Sigmoid colon (tissue), 6 donors: ENCODE measurements at regions not wholly inside any gene's neighbourhood (a gene's known extent, or its start where the extent isn't known, plus 50 kb on each side); places are given as distances from the start of the nearest gene placed in this dataset.

ENCODE experiments used
- DNase-seq: peaks from one replicate; pipeline ENCODE4 v3.0.0-alpha.2; 2019
- H3K27ac ChIP-seq, 4 donors: fragments of 200-600 bp; sonication (generic); one replicate each; pipeline ENCODE4 v1.5.1; 2016 to 2019; ENCODE audit warnings: mild to moderate bottlenecking in 1 of 4
- H3K27me3 ChIP-seq, 3 donors: fragments of 200-600 bp; sonication (generic); one replicate each; pipeline ENCODE4 v1.5.1; 2019; ENCODE audit warnings: mild to moderate bottlenecking in 1 of 3
- H3K36me3 ChIP-seq, 4 donors: fragments of 200-600 bp; sonication (generic); one replicate each; pipeline ENCODE4 v1.5.1; 2016 to 2019
- H3K4me1 ChIP-seq, 4 donors: fragments of 200-600 bp; sonication (generic); one replicate each; pipeline ENCODE4 v1.5.1; 2017 to 2019
- H3K4me3 ChIP-seq, 4 donors: fragments of 200-600 bp; sonication (generic); one replicate each; pipeline ENCODE4 v1.5.1; 2017 to 2019; ENCODE audit warnings: mild to moderate bottlenecking in 2 of 4, moderate library complexity in 1 of 4
- H3K9me3 ChIP-seq, 4 donors: fragments of 200-600 bp in 3 of 4; sonication (generic) in 3 of 4; one replicate each; pipeline versions ENCODE4 v1.5.1 to v1.6.1; 2013 to 2019
- CTCF ChIP-seq, 4 experiments: fragments of 450-650 bp in 3 of 4; fragments of 200-600 bp in 1 of 4; IDR thresholded peaks; one replicate each; pipeline ENCODE4 v1.5.1; 2016 to 2019; ENCODE audit warnings: antibody characterized with exemption in 4 of 4, mild to moderate bottlenecking in 3 of 4, moderate library complexity in 2 of 4
- EP300 ChIP-seq, 4 donors: sonication (generic); formaldehyde crosslinking; IDR thresholded peaks; one replicate each; pipeline ENCODE4 v1.6.1; 2017; ENCODE audit warnings: antibody characterized with exemption in 4 of 4
- POLR2A ChIP-seq, 2 donors: fragments of 450-650 bp; IDR thresholded peaks; one replicate each; pipeline ENCODE4 v1.6.1; 2016; ENCODE audit warnings: antibody characterized with exemption in 2 of 2, mild to moderate bottlenecking in 2 of 2, moderate library complexity in 2 of 2
- POLR2AphosphoS5 ChIP-seq, 4 donors: sonication (generic); formaldehyde crosslinking; IDR thresholded peaks; one replicate each; pipeline ENCODE4 v1.6.1; 2017; ENCODE audit warnings: antibody characterized with exemption in 4 of 4
- WGBS, 2 donors: extraction: QIAGEN DNeasy Blood & Tissue Kit; methylation state at CpG; one replicate each; pipeline ENCODE4 v1.1.7; 2013; 5-methylcytosine and 5-hydroxymethylcytosine counted together
- intact Hi-C: fragments of 100-400 bp; cut with DNase I; formaldehyde crosslinking; loops from one replicate; pipeline ENCODE4 v1.15.1; 2023
- donor health status: healthy with polysubstance abuse.
- donor health status: healthy.

GRCh38 chr10:76736392-76736791, 901.2 kb downstream of the KCNMA1 start:
- H3K4me3 ChIP-seq = no peak overlapping the region
- DNase-seq = no peak
- H3K27me3 ChIP-seq = no peaks in the 10 kb centered on the region
- no peak for TF ChIP-seq POLR2AphosphoS5 (IDR thresholded peaks at IDR 0.05)
- TF ChIP-seq EP300 (IDR thresholded peaks at IDR 0.05) = no peak
- TF ChIP-seq POLR2A (IDR thresholded peaks at IDR 0.05) = no peak
- TF ChIP-seq CTCF (IDR thresholded peaks at IDR 0.05) = no peak
- WGBS, 2 donors = 78 to 83% methylated on average over 4 of the region's 4 CpGs
- peaks cover 0 to 6% (median 0%) of the 10 kb centered on the region in 4 donors for H3K4me1 ChIP-seq
- no peaks in the 10 kb centered on the region for H3K9me3 ChIP-seq
- no peaks in the 10 kb centered on the region for H3K36me3 ChIP-seq
- H3K27ac ChIP-seq = no peak overlapping the region
- intact Hi-C loops = no loop called here

- TF ChIP-seq POLR2A (IDR thresholded peaks at IDR 0.05) = no peak
- no peak for TF ChIP-seq POLR2AphosphoS5 (IDR thresholded peaks at IDR 0.05)
- TF ChIP-seq EP300 (IDR thresholded peaks at IDR 0.05) = no peak
- TF ChIP-seq CTCF (IDR thresholded peaks at IDR 0.05) = no peak
- WGBS, 2 donors = 72 to 85% methylated on average over 2 of the region's 2 CpGs
- Histone ChIP-seq H3K27me3 (no peaks in the 10 kb centered on the region), H3K4me1 (peaks cover 0 to 6% (median 0%) of the 10 kb centered on the region in 4 donors), H3K36me3 (no peaks in the 10 kb centered on the region), H3K9me3 (no peaks in the 10 kb centered on the region), H3K27ac (no peak overlapping the region), H3K4me3 (no peak overlapping the region)
- no peak for DNase-seq
- intact Hi-C loops = no loop called here
Measured at GRCh38 chr10:76735866-76736265, 901.7 kb downstream of the KCNMA1 start.

GRCh38 chr10:76733441-76733936, 904.1 kb downstream of the KCNMA1 start:
- 52 to 81% methylated on average over 5 of the region's 5 CpGs for WGBS, 2 donors

GRCh38 chr10:76732306-76732705, 905.3 kb downstream of the KCNMA1 start:
- no peaks in the 10 kb centered on the region for H3K9me3 ChIP-seq
- WGBS, 2 donors = 91 to 97% methylated on average over 3 of the region's 3 CpGs
- TF ChIP-seq POLR2A (IDR thresholded peaks at IDR 0.05) (no peak), POLR2AphosphoS5 (IDR thresholded peaks at IDR 0.05) (no peak), CTCF (IDR thresholded peaks at IDR 0.05) (no peak), EP300 (IDR thresholded peaks at IDR 0.05) (no peak)
- no peaks in the 10 kb centered on the region for H3K36me3 ChIP-seq
- DNase-seq = no peak
- no peaks in the 10 kb centered on the region for H3K4me1 ChIP-seq
- H3K4me3 ChIP-seq = no peak overlapping the region
- no peak overlapping the region for H3K27ac ChIP-seq
- no peaks in the 10 kb centered on the region for H3K27me3 ChIP-seq
- intact Hi-C loops = no loop called here

More at GRCh38 chr10:76733441-76733936, 904.1 kb downstream of the KCNMA1 start:
- H3K4me1 ChIP-seq = no peaks in the 10 kb centered on the region
- H3K27ac ChIP-seq = no peak overlapping the region
- intact Hi-C loops = no loop called here
- TF ChIP-seq POLR2AphosphoS5 (IDR thresholded peaks at IDR 0.05) (no peak), EP300 (IDR thresholded peaks at IDR 0.05) (no peak), POLR2A (IDR thresholded peaks at IDR 0.05) (no peak), CTCF (IDR thresholded peaks at IDR 0.05) (no peak)
- no peaks in the 10 kb centered on the region for H3K36me3 ChIP-seq
- H3K27me3 ChIP-seq = no peaks in the 10 kb centered on the region
- no peak overlapping the region for H3K4me3 ChIP-seq
- no peak for DNase-seq
- no peaks in the 10 kb centered on the region for H3K9me3 ChIP-seq

GRCh38 chr10:76729841-76730487, 907.6 kb downstream of the KCNMA1 start:
- Histone ChIP-seq H3K36me3 (no peaks in the 10 kb centered on the region), H3K27ac (no peak overlapping the region), H3K9me3 (no peaks in the 10 kb centered on the region), H3K4me1 (no peaks in the 10 kb centered on the region), H3K4me3 (no peak overlapping the region), H3K27me3 (no peaks in the 10 kb centered on the region)
- 50 to 57% methylated on average over 1 of the region's 1 CpG for WGBS, 2 donors
- intact Hi-C loops = no loop called here
- no peak for DNase-seq
- TF ChIP-seq CTCF (IDR thresholded peaks at IDR 0.05) = no peak
- TF ChIP-seq POLR2AphosphoS5 (IDR thresholded peaks at IDR 0.05) = no peak
- TF ChIP-seq POLR2A (IDR thresholded peaks at IDR 0.05) = no peak
- no peak for TF ChIP-seq EP300 (IDR thresholded peaks at IDR 0.05)
